Middle frontal gyrus (tissue), 1 donor: ENCODE measurements at regions not wholly inside any gene's neighbourhood (a gene's known extent, or its start where the extent isn't known, plus 50 kb on each side); places are given as distances from the start of the nearest gene placed in this dataset.

Source experiments
- DNase-seq: peaks from one replicate; pipeline ENCODE4 v3.0.0-alpha.2; 2015; ENCODE audit warnings: low spot score; ENCODE audit errors: extremely low spot score

DNA sequence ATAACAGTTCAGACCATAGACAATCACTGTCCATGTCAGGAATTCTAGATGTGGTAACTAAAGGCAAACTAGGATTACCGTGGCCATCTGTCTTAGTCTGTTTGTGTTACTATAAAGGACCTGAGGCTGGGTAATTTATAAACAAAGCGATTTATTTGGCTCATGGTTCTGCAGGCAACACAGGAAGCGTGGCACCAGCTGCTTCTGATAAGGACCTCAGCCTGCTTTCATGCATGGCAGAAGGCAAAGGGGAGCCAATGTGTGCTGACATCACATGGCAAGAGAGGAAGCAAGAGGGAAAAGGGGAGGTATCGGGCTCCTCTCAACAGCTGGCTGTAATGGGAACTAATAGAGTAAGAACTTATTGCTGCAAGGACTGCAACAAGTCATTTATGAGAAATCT is 376.7 kb downstream of the GPM6A start:
- DNase-seq, result no peak

DNA sequence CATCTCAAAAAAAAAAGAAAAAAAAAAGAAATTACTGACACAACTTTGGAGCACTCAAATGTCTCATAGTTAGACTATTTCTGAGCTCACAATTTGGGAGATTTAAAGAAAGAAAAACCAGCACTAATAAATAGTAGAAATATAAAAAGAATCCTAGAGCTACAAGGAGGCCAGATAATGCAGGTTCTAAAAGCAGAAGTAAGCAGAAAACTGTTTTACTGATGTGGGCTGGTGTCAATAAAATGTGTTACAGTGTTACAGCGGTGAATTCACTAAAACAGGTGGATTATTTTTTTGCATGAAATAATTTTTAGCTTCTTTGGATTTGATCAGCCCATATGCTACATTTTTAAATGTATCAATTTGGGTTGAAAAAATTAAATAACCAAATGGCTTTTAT is 375.9 kb downstream of the GPM6A start:
- no peak for DNase-seq

DNA sequence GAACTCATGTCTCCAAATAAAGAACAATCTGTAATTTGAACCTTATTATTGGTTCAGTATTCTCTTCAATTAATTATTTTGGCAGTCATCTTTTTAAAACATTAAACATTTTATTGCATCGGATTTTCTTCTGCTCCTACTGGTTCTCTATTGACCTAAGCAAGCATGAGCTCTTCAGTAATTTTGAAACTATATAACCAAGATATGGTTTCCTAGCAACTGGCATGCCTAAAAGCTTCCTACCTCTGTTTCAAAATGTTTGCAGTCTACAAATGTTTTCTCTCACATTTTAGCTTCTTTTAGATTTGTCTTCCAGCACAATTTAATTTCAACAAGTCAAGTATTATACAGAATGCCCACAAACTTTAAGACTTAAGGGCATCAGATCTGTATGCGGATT is 371.3 kb downstream of the GPM6A start:
- no peak for DNase-seq

DNA sequence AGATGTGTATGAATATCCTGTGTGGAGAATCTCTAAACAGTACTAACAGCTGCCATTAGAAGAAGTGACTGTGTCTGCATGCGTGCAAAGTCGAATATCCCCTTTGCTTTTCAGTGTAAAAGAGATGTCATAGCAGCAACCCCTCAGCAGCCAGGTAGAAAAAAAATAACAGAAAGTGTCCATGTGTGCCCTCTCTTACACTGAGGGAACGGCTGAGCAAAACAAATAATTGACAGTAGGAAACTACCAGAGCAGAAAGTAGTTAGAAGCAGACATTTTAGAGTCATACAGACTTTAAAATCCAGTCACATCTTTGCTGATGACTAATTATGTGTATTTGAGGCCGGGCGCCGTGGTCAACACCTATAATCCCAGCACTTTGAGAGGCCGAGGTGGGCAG is 370.8 kb downstream of the GPM6A start:
- DNase-seq, result no peak

DNA sequence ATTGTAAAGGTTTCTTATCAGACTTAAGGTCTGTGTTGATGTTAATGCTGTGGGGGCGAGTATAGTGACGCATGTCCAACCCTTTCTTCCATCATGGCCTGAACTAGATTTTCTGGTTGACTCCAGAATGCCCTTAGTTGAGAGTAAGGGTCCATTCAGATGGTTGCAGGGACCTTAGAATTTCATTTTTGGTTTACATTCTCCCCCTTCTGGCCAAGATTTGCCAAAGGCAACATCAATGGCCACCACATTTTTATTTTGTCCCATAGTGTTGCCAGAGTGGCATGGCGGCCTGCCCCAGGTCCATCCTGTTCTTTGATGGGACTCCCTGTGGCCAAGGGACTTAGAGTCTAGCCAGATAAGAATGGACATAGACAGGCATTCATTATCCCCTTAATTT is 368.5 kb downstream of the GPM6A start:
- DNase-seq, result no peak

DNA sequence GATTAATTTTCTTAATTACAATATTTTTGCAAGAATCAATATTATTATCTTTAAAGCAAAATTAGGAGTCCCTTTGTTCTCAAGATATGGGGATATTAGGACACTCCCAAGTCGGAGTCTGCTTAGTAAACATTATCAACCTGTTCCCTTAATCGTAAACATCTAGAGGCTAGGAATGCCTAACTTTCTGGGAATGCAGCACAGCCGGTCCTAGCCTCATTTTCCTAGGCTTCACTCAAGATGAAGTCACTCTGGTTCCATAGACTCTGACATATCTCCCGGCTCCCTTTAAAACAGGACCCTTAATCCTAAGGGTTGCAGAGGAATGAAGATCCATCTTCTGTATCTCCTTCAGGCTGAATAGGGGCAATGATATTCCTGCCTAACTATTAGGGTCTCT is 367.6 kb downstream of the GPM6A start:
- no peak for DNase-seq

DNA sequence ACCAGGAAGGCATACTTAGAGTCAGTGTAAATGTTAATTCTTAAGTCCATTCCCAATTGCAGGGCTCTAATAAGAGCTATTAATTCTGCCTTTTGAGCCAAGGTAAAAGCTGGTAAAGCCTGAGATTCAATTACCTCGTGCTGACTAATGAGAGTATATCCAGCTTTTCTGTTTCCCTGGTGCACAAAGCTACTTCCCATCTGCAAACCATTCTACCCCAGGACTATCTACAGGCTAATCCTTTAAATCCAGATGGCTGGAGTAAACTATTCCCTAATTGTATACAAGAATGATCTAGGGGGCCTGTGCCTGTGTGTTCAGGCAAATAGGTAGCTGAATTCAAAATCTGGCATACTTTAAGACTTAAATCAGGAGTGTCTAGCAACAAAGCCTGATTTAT is 365.0 kb downstream of the GPM6A start:
- DNase-seq, result no peak

DNA sequence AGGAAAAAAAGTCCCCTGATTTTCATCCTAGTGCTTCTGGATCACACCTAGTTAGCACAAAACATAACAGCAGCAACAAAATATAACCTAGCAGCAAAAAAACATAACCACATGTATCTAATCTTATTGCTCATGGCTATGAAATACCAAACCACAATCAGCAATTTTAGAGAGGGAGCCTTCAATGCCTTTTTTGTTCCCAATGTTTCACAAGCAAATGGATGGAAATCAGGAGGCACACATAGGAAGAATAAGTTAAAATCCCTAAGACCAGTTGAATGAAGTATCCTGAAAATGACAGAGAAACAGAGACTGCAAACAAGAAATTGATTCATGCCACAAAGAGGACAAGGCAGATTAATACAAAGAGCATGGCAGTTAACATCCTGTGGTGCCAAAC is 361.6 kb downstream of the GPM6A start:
- DNase-seq, result no peak

DNA sequence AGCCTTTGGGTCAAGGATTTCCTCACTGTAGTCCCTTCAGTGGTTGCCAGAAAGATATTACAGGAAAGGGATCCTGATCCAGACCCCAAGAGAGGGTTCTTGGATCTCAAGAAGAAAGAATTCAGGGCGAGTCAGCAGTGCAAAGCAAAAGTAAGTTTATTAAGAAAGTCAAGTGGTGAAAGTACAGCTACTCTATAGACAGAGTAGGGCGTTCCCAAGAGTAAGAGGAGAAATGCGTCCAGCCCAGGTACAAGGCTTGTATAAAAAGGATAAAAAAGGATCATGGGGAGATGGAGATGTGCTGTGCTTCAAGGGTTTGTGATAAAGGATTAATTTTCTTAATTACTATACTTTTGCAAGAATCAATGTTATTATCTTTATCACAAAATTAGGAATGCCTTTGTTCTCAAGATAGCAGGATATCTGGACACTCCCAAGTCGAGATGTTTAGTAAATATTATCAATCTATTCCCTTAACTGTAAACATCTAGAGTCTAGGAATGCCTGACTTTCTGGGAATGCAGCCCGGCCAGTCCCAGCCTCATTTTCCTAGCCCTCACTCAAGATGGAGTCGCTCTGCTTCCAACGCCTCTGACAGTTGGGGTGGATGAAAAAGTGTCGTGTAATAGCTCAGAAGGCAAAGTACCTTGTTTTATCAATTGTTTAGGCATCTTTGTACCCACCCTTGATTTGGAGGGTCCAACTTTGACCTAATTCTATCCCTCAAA is 360.7 kb downstream of the GPM6A start:
- DNase-seq, result no peak

DNA sequence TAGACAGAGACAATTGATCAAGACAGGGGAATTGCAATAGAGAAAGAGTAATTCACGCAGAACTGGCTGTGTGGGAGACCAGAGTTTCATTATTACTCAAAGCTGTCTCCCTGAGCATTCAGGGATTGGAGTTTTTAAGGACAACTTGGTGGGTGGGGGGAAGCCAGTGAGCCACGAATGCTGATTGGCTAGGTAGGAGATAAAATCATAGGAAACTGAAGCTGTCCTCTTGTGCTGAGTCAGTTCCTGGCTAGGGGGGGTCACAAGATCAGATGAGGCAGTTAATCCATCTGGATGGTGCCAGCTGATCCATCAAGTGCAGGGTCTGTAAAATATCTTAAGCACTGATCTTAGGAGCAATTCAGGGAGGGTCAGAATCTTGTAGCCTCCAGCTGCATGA is 358.6 kb downstream of the GPM6A start:
- DNase-seq, result no peak

DNA sequence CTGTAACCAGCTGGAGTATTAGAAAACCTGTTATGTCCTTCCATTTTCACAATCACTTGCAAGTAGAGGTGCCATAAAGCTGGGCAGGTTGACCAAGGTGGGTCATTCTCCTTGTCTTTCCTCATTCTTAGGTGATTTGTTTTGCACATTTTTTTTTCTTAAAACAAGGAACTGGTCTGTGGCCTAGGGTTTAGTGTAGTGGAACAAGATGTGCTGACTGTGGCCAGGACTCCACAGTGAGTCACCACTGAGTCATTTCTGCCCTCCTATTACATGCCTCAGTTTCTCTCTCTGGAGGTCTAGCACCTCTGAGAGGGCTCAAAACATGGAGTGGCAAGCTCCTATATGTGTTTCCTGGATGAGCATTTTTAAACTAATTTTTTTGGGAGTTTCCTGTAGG is 355.9 kb downstream of the GPM6A start:
- DNase-seq, result no peak

DNA sequence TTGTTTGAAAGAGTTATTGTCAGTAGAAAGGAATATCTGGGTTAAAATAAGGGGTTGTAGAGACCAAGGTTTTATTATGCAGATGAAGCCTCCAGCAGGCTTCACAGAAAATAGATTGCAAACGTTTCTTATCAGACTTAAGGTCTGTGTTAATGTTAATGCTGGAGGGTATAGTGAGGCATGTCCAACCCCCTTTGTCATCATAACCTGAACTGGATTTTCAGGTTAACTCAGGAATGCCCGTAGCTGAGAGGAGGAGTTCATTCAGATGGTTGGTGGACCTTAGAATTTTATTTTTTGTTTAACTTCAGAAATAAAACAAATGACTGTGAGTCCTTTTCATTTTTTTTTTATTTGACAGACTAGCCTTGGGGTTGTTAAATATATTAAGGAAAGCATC is 354.1 kb downstream of the GPM6A start:
- no peak for DNase-seq

DNA sequence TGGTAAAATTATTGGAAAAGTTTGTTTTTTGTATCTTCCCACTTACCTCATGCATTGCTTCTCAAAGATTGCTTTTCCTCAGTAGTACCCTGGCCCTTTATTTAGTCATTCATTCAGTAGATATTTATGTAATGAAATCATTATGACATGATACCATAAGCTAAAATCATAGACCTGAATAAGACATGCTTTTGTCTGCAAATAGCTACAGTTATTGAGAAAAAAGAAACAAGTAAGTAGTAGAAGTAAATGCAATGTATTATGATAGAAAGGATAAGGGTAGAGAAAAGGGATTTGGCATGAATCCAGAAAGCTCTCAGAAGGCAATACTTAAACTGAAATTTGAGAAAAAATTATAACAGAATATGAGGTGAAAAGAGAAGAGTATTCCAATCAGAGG is 352.5 kb downstream of the GPM6A start:
- DNase-seq, result no peak

DNA sequence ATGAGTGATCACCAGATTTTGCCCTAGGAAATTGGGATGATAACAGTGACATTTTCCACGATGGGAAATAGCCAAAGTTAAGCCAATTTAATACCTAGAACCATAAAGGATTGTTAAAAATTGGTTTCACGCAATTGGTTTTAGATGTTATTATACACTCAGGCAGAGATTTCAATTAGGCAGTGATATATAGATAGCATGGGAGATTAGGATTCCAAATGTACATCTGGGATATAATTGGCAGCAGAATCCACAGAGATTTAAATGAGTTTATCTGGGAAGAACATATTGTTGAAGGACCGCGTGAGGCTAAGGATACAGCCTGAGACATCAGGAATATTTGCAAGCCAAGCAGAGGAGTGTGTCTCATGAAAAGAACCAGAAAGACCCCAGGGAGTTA is 351.6 kb downstream of the GPM6A start:
- DNase-seq, result no peak

DNA sequence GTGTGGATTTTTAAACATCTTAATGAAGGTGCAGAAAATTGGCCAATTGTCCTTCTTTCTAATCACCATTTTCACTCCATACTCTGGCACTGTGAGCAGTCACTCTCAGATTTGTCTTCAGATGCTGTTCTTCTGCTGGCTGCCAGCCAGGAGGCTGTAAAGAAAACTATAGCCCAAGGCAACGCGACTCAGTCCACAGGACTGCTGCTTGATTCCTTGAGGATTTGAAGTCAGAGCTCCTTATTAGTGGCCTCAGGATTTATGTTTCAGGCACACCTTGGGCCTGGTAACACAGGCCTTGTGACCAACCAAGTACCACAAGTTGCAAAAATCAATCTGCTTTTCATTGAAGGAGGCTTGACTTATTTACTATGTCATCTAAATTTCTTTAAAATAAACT is 342.6 kb downstream of the GPM6A start:
- no peak for DNase-seq

DNA sequence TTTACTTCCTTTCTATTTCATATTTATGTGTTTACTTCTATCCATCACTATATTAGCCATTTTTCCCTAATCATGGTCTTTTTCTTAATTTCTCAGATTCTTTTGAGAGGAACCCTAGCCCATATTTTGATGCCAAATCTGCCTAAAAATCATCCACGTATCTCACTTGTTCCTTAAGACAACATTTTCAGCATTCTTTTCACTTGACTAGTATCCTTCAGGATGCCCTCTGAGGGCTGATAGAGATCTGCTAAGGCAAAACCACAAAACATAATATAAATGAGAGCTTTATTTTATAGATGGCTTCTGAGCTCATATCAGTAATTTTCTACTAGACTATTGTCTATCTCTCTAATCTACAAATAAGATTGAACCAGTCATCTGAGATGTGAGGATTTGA is 341.9 kb downstream of the GPM6A start:
- no peak for DNase-seq

DNA sequence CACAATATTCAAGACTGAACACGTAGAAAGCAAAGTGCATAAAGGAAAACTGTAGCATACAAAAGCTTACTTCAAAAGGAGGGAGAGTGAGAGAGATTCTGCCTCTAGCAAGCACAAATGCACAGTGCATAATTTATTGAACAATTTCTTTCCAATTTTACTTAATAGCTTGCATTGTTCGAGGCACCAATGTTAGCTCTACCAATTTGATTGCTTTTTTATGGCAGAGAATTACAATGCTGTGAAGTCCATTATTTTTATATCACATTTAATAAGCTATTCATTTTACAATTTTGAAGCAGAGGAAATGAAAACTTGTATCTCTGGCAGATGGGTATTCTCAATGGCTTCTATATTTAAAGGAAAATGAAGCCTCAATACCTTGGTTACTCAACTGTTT is 331.7 kb downstream of the GPM6A start:
- DNase-seq, result no peak

DNA sequence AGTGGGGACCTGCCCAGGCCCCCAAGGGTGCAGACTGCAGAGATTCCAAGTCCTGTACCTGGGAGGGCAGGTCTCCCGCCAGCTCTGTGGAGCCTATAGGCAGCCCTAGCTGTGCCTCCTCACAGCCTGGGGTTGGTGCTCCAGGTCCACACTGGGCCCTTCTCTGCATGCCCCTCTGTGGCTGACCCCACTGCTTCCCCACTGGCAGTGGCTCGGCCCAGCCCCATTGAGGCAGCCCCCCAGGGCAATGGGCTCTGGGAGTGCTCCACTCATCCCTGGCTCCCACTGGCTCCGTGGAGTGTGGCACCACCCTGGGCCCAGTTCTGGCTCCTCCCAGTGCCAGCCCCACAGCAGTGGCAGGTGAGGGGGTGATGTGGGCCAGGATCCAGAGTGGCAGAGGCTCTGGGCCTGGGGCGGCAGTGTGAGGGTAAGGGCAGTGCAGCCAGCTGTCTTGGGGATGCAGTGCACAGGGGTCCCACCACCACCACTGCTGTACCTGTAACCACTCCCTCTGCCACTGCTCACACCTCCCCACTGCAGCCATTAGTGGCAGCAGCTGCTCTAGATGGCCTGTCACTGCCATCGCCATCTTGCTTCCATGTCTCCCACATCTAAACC is 312.2 kb downstream of the GPM6A start:
- DNase-seq, result no peak

DNA sequence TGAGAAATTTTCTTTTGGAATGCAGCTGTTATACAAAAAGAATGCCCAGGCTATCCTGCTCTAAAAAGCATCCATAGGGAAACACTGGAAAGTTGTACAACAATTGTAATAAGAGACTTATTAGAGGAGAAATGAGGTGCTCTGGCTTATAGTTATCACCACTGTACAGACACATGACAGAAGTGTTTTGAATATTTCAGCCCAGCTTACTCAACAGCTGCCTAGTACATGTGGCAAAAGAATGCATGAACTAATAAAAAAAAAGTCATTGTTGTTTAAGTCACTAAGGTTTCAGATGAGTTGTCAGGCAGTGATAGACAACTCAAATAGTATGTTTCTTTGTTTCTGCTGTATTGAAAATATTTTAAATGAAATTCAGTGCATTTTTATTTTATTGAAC is 307.7 kb downstream of the GPM6A start:
- DNase-seq, result no peak

DNA sequence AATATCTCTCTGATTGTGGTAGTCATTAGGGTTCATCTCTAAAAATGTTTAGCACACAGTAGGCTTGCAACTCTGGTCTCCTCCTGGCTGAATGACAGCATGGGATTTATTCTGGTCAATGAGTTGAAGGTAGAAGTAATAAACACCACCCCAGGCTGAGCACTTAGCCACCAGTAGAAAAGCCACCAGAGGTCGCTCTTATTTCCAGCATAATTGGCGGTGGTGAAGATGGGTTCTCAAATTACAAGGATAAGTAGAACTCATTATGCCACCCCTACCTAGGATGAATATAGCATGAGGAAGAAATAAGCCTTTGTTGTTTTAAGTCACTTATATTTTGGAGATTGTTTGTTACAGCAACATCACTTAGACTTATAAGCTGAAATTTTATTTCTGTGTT is 302.7 kb downstream of the GPM6A start:
- DNase-seq, result no peak

DNA sequence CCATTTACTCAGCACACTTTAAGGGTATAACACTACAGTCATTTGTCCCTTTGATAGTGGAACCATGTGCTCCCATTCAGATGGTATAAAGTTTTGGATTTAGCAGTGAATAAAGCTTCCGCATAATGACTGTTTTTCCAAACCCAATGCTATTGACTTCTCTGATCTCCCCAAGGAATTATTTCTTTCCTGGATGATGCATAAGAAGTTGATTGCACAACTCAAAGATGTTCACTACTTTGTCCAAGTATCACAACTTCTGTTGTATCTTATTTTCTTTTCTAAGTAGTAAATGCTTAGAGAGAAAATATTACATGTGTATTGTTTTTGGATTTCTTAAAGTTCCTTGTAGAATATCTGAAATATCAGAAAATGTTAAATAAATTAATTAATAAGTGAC is 300.2 kb downstream of the GPM6A start:
- no peak for DNase-seq

DNA sequence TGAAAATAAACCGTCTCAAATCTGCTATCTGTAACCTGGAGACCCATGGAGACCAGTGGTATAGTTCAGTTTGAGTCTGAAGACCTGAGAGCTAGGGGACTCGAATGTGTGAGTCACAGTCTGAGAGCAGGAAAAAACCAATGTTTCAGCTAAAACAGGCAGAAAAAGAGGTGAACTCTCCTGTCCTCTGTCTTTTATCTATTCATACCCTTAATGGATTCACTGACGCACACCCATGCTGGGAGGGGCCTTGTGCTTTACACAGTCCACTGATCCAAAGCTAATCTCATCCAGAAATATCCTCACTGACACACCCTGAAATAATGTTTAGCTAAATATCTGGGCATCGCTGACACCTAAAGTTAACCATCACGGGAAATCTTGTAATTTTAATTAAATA is 297.9 kb downstream of the GPM6A start:
- DNase-seq, result no peak

DNA sequence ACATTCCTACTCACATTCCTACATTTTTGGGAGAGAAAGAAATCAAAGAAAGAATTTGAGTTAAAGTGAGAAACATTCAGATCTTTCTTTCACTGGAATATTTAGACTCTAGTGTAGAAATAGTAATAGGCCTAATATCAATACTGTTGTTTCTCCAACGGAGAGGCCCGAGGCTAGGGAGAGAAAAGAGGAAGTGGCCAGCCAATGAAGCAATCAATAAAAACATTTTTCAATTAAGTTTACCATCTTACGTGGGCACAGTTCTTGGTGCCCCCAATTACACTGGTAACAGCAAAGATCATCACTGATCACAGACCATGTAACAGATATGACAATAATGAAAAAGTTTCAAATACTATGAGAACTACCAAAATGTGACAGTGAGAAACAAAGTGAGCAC is 281.4 kb downstream of the GPM6A start:
- DNase-seq, result no peak
